ENCODE measurements at regions not wholly inside any gene's neighbourhood (a gene's known extent, or its start where the extent isn't known, plus 50 kb on each side); places are given as distances from the start of the nearest gene placed in this dataset.

DNA sequence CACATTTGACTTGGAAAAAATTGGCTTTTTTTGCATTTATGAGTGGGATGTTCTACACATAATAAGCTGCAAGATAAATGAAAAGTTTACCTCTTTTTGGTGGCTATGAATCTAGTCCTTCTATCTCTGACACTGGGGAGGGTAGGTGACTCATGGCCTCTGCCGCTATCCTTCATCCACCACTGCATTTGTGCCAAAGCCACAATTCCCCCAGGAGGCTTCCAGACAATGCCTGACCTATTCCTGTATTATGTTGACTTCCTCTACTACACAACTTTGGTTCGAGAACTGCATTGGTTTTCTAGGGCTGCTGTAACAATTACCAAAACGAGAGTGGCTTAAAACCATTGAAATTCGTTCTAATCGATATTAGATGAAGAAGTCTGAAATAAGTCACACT is 245.6 kb downstream of the TRAM1L1 start:
- H3K9me3 ChIP-seq (ENCODE audit: control insufficient read depth, insufficient read depth, low read depth, low read length): no peaks in the 10 kb centered on the region
- no peak overlapping the region for H3K4me3 ChIP-seq (replicated peaks in 1 of 4; ENCODE audit: control extremely low read depth in 1 of 4, insufficient read depth in 1 of 4, low read depth in 3 of 4, low read length in 4 of 4)
- H3K36me3 ChIP-seq (ENCODE audit: control insufficient read depth, insufficient read depth, low read length): no peaks in the 10 kb centered on the region
- H3K4me1 ChIP-seq (ENCODE audit: control insufficient read depth, extremely low read depth, insufficient read depth, low read length): no peaks in the 10 kb centered on the region
- no peak for TF ChIP-seq EZH2 (IDR thresholded peaks at IDR 0.05; ENCODE audit: low read length, missing control alignments)
- TF ChIP-seq, protein P1, sequence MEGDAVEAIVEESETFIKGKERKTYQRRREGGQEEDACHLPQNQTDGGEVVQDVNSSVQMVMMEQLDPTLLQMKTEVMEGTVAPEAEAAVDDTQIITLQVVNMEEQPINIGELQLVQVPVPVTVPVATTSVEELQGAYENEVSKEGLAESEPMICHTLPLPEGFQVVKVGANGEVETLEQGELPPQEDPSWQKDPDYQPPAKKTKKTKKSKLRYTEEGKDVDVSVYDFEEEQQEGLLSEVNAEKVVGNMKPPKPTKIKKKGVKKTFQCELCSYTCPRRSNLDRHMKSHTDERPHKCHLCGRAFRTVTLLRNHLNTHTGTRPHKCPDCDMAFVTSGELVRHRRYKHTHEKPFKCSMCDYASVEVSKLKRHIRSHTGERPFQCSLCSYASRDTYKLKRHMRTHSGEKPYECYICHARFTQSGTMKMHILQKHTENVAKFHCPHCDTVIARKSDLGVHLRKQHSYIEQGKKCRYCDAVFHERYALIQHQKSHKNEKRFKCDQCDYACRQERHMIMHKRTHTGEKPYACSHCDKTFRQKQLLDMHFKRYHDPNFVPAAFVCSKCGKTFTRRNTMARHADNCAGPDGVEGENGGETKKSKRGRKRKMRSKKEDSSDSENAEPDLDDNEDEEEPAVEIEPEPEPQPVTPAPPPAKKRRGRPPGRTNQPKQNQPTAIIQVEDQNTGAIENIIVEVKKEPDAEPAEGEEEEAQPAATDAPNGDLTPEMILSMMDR (conservative IDR thresholded peaks at IDR 0.05 in 1 of 2, IDR thresholded peaks at IDR 0.05 in 1 of 2; ENCODE audit: low read depth in 1 of 2, low read length in 2 of 2): no peak
- no peaks in the 10 kb centered on the region for H3K79me2 ChIP-seq (ENCODE audit: control insufficient read depth, insufficient read depth, low read length)
- no peak overlapping the region for H3K9ac ChIP-seq (ENCODE audit: insufficient read depth, low read length)
- H3K4me2 ChIP-seq (ENCODE audit: extremely low read depth, insufficient read depth, low read length): no peak overlapping the region
- H4K20me1 ChIP-seq (ENCODE audit: control insufficient read depth, extremely low read depth, insufficient read depth, low read length): no peaks in the 10 kb centered on the region
- no peak overlapping the region for H2AFZ ChIP-seq (ENCODE audit: low read length)
- H3K27ac ChIP-seq (ENCODE audit: insufficient read depth, low read length): no peak overlapping the region
- H3K27me3 ChIP-seq (ENCODE audit: control insufficient read depth, insufficient read depth, low read length): no peaks in the 10 kb centered on the region
- peak in 1 of 2 donors; percentile 73 for DNase-seq (ENCODE audit: low read depth in 2 of 2)

- Histone ChIP-seq H2AFZ (ENCODE audit: low read length) (no peak overlapping the region), H3K27ac (ENCODE audit: insufficient read depth, low read length) (no peak overlapping the region), H3K27me3 (ENCODE audit: control insufficient read depth, insufficient read depth, low read length) (no peaks in the 10 kb centered on the region), H3K4me3 (replicated peaks in 1 of 4; ENCODE audit: control extremely low read depth in 1 of 4, insufficient read depth in 1 of 4, low read depth in 3 of 4, low read length in 4 of 4) (no peak overlapping the region), H3K4me1 (ENCODE audit: control insufficient read depth, extremely low read depth, insufficient read depth, low read length) (no peaks in the 10 kb centered on the region), H3K36me3 (ENCODE audit: control insufficient read depth, insufficient read depth, low read length) (no peaks in the 10 kb centered on the region), H3K9ac (ENCODE audit: insufficient read depth, low read length) (no peak overlapping the region), H3K79me2 (ENCODE audit: control insufficient read depth, insufficient read depth, low read length) (no peaks in the 10 kb centered on the region), H4K20me1 (ENCODE audit: control insufficient read depth, extremely low read depth, insufficient read depth, low read length) (no peaks in the 10 kb centered on the region), H3K9me3 (ENCODE audit: control insufficient read depth, insufficient read depth, low read depth, low read length) (no peaks in the 10 kb centered on the region), H3K4me2 (ENCODE audit: extremely low read depth, insufficient read depth, low read length) (no peak overlapping the region)
- TF ChIP-seq, protein P1 (conservative IDR thresholded peaks at IDR 0.05 in 1 of 2, IDR thresholded peaks at IDR 0.05 in 1 of 2; ENCODE audit: low read depth in 1 of 2, low read length in 2 of 2): no peak
- no peak for TF ChIP-seq EZH2 (IDR thresholded peaks at IDR 0.05; ENCODE audit: low read length, missing control alignments)
- DNase-seq (ENCODE audit: low read depth in 2 of 2): no peak
Measured at GRCh38 chr4:116838609-116839008, 246.8 kb downstream of the TRAM1L1 start.

DNA sequence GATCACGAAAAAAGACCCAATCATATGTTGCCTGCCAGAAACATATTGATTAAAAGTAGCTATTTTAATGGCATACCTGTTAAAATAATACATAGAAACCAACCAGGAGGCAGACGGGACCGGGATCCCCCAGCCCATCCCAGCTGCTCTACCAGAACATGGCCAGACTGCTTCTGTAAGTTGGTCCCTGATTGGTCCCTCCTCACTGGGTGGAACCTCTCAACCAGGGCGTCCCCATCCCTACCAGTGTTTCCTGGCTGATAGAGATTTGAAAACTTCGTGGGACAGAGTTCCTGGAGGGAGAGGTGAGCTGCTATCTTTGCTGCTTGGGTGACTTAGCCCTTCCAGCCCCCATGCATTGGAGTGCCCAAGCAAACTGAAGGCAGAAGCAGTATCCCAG is 256.2 kb downstream of the TRAM1L1 start:
- H2AFZ ChIP-seq (ENCODE audit: low read length): no peak overlapping the region
- H4K20me1 ChIP-seq (ENCODE audit: control insufficient read depth, extremely low read depth, insufficient read depth, low read length): no peaks in the 10 kb centered on the region
- H3K4me3 ChIP-seq (replicated peaks in 1 of 4; ENCODE audit: control extremely low read depth in 1 of 4, insufficient read depth in 1 of 4, low read depth in 3 of 4, low read length in 4 of 4): no peak overlapping the region
- no peak overlapping the region for H3K9ac ChIP-seq (ENCODE audit: insufficient read depth, low read length)
- H3K36me3 ChIP-seq (ENCODE audit: control insufficient read depth, insufficient read depth, low read length): no peaks in the 10 kb centered on the region
- no peaks in the 10 kb centered on the region for H3K27me3 ChIP-seq (ENCODE audit: control insufficient read depth, insufficient read depth, low read length)
- H3K27ac ChIP-seq (ENCODE audit: insufficient read depth, low read length): no peak overlapping the region
- no peaks in the 10 kb centered on the region for H3K4me1 ChIP-seq (ENCODE audit: control insufficient read depth, extremely low read depth, insufficient read depth, low read length)
- no peaks in the 10 kb centered on the region for H3K9me3 ChIP-seq (ENCODE audit: control insufficient read depth, insufficient read depth, low read depth, low read length)
- TF ChIP-seq EZH2 (IDR thresholded peaks at IDR 0.05; ENCODE audit: low read length, missing control alignments): no peak
- TF ChIP-seq, protein P1 (conservative IDR thresholded peaks at IDR 0.05 in 1 of 2, IDR thresholded peaks at IDR 0.05 in 1 of 2; ENCODE audit: low read depth in 1 of 2, low read length in 2 of 2): no peak
- DNase-seq (ENCODE audit: low read depth in 2 of 2): no peak
- no peak overlapping the region for H3K4me2 ChIP-seq (ENCODE audit: extremely low read depth, insufficient read depth, low read length)
- H3K79me2 ChIP-seq (ENCODE audit: control insufficient read depth, insufficient read depth, low read length): no peaks in the 10 kb centered on the region
